ENCODE measurements at regions not wholly inside any gene's neighbourhood (a gene's known extent, or its start where the extent isn't known, plus 50 kb on each side); places are given as distances from the start of the nearest gene placed in this dataset.
"Not testable (repeated sequence)": the region's sequence is repeated elsewhere in the genome, so short reads cannot be mapped to it uniquely, and the experiment has no call there.

- peak; percentile 29 for DNase-seq
Measured at GRCh38 chr3:146382386-146382785, 87.0 kb downstream of the PLSCR2 start.

- DNase-seq, result no peak
Measured at GRCh38 chr3:146380046-146380445, 89.3 kb downstream of the PLSCR2 start.

- peak; percentile 55 for DNase-seq
Measured at GRCh38 chr3:146375219-146375618, 94.1 kb downstream of the PLSCR2 start.

GRCh38 chr3:146374146-146374545 lies 95.2 kb downstream of the PLSCR2 start:
- DNase-seq, result no peak

GRCh38 chr3:146371902-146372301 lies 97.5 kb downstream of the PLSCR2 start:
- no peak for DNase-seq

- no peak for DNase-seq
Measured at GRCh38 chr3:146368882-146369523, 100.4 kb downstream of the PLSCR2 start.

GRCh38 chr3:146359841-146360240 lies 108.9 kb upstream of the PLSCR4 start:
- no peak for DNase-seq

- DNase-seq, result not testable (repeated sequence)
Measured at GRCh38 chr3:146354421-146354820, 103.5 kb upstream of the PLSCR4 start.

GRCh38 chr3:146350852-146351251 lies 99.9 kb upstream of the PLSCR4 start:
- DNase-seq, result no peak

- no peak for DNase-seq
Measured at GRCh38 chr3:146345900-146346299, 95.0 kb upstream of the PLSCR4 start.

- DNase-seq, result no peak
Measured at GRCh38 chr3:146343551-146343950, 92.6 kb upstream of the PLSCR4 start.

- peak; percentile 84 for DNase-seq
Measured at GRCh38 chr3:146342989-146343388, 92.1 kb upstream of the PLSCR4 start.

GRCh38 chr3:146339349-146339748 lies 88.4 kb upstream of the PLSCR4 start:
- DNase-seq, result no peak

- peak; percentile 59 for DNase-seq
Measured at GRCh38 chr3:146337991-146338390, 87.1 kb upstream of the PLSCR4 start.

- no peak for DNase-seq
Measured at GRCh38 chr3:146335386-146335785, 84.5 kb upstream of the PLSCR4 start.

- peak; percentile 41 for DNase-seq
Measured at GRCh38 chr3:146334151-146334550, 83.2 kb upstream of the PLSCR4 start.

- no peak for DNase-seq
Measured at GRCh38 chr3:146331967-146332366, 81.1 kb upstream of the PLSCR4 start.

GRCh38 chr3:146326875-146327543 lies 76.1 kb upstream of the PLSCR4 start:
- peak; percentile 76 for DNase-seq

- DNase-seq, result no peak
Measured at GRCh38 chr3:146325170-146325569, 74.3 kb upstream of the PLSCR4 start.

GRCh38 chr3:146322216-146322817 lies 71.4 kb upstream of the PLSCR4 start:
- peak; percentile 61 for DNase-seq

- DNase-seq, result peak; percentile 30
Measured at GRCh38 chr3:146314871-146315270, 64.0 kb upstream of the PLSCR4 start.

- peak; percentile 86 for DNase-seq
Measured at GRCh38 chr3:146313746-146314111, 62.8 kb upstream of the PLSCR4 start.

GRCh38 chr3:146313031-146313745 lies 62.3 kb upstream of the PLSCR4 start:
- peak; percentile 72 for DNase-seq

- DNase-seq, result peak; percentile 96
Measured at GRCh38 chr3:146308682-146309081, 57.8 kb upstream of the PLSCR4 start.
